HG03558 (cell line): ENCODE measurements at regions not wholly inside any gene's neighbourhood (a gene's known extent, or its start where the extent isn't known, plus 50 kb on each side); places are given as distances from the start of the nearest gene placed in this dataset.
A peak's percentile ranks its signal among the peaks of the same experiment; 100 is the strongest.

Source experiments
- ATAC-seq: cut with Tn5 transposase; IDR thresholded peaks from one replicate; pipeline ENCODE4 v1.9.1; 2021; ENCODE audit warnings: moderate number of reproducible peaks; ENCODE audit not compliant: unreplicated experiment; ENCODE audit errors: extremely low read depth

- ATAC-seq = no peak
Measured at GRCh38 chrX:45735571-45735970, 534.9 kb upstream of the DIPK2B start.

GRCh38 chrX:45731448-45731847 is 530.8 kb upstream of the DIPK2B start:
- no peak for ATAC-seq

- no peak for ATAC-seq
Measured at GRCh38 chrX:45727761-45728160, 527.1 kb upstream of the DIPK2B start.

GRCh38 chrX:45722471-45722870 is 521.8 kb upstream of the DIPK2B start:
- ATAC-seq = no peak

GRCh38 chrX:45719751-45720501 is 519.2 kb upstream of the DIPK2B start:
- no peak for ATAC-seq

GRCh38 chrX:45718676-45719075 is 518.0 kb upstream of the DIPK2B start:
- ATAC-seq = no peak

- ATAC-seq = no peak
Measured at GRCh38 chrX:45716750-45717149, 516.1 kb upstream of the DIPK2B start.

- no peak for ATAC-seq
Measured at GRCh38 chrX:45715748-45716147, 515.1 kb upstream of the DIPK2B start.

- ATAC-seq = no peak
Measured at GRCh38 chrX:45714866-45715265, 514.2 kb upstream of the DIPK2B start.

GRCh38 chrX:45712067-45712466 is 511.4 kb upstream of the DIPK2B start:
- ATAC-seq = no peak

- ATAC-seq = no peak
Measured at GRCh38 chrX:45711231-45711630, 510.6 kb upstream of the DIPK2B start.

GRCh38 chrX:45710081-45710801 is 509.6 kb upstream of the DIPK2B start:
- peak; percentile 74 for ATAC-seq

- ATAC-seq = no peak
Measured at GRCh38 chrX:45709381-45709780, 508.7 kb upstream of the DIPK2B start.

GRCh38 chrX:45699158-45699557 is 498.5 kb upstream of the DIPK2B start:
- no peak for ATAC-seq

- no peak for ATAC-seq
Measured at GRCh38 chrX:45697591-45697990, 496.9 kb upstream of the DIPK2B start.

GRCh38 chrX:45696736-45697135 is 496.1 kb upstream of the DIPK2B start:
- ATAC-seq = no peak

GRCh38 chrX:45689971-45690370 is 489.3 kb upstream of the DIPK2B start:
- no peak for ATAC-seq

- no peak for ATAC-seq
Measured at GRCh38 chrX:45683914-45684313, 483.2 kb upstream of the DIPK2B start.

- ATAC-seq = no peak
Measured at GRCh38 chrX:45681891-45682290, 481.2 kb upstream of the DIPK2B start.

GRCh38 chrX:45669715-45670340 is 469.2 kb upstream of the DIPK2B start:
- ATAC-seq = no peak

- ATAC-seq = no peak
Measured at GRCh38 chrX:45668686-45669443, 468.2 kb upstream of the DIPK2B start.
